Mucosa of descending colon (tissue), 3 donors: ENCODE measurements at regions not wholly inside any gene's neighbourhood (a gene's known extent, or its start where the extent isn't known, plus 50 kb on each side); places are given as distances from the start of the nearest gene placed in this dataset.

Experiments used
- ATAC-seq: fragments of 200-7000 bp; cut with Tn5 transposase; one replicate; pipeline ENCODE4 v1.9.1; 2020; ENCODE audit warnings: mild to moderate bottlenecking, moderate library complexity
- DNase-seq, 3 donors: peaks; one replicate each; pipeline ENCODE4 v3.0.0-alpha.2; 2020
- H3K36me3 ChIP-seq: fragments of 200-600 bp; one replicate; pipeline ENCODE4 v1.8.0; 2021; ENCODE audit warnings: low read depth, mild to moderate bottlenecking
- H3K4me1 ChIP-seq: fragments of 200-600 bp; one replicate; pipeline ENCODE4 v1.8.0; 2021; ENCODE audit warnings: low read depth, mild to moderate bottlenecking
- H3K4me3 ChIP-seq: fragments of 200-600 bp; one replicate; pipeline ENCODE4 v1.8.0; 2021; ENCODE audit warnings: mild to moderate bottlenecking
- H3K9me3 ChIP-seq: fragments of 200-600 bp; one replicate; pipeline ENCODE4 v1.8.0; 2021; ENCODE audit warnings: mild to moderate bottlenecking
- CTCF ChIP-seq: fragments of 200-600 bp; IDR thresholded peaks from one replicate; pipeline ENCODE4 v1.8.0; 2022; ENCODE audit warnings: antibody characterized with exemption, mild to moderate bottlenecking
- intact Hi-C, 2 donors: fragments of 100-400 bp; cut with DNase I in 1 of 2; cut with micrococcal nuclease in 1 of 2; formaldehyde crosslinking; loops; one replicate each; pipeline versions ENCODE4 v1.11.0 to v1.11.1; 2022; cut with DNase I, micrococcal nuclease
- donor health status: DM: no; HTN: no; CAD: no; lungs with moderate emphysema.
- donor health status: DM: no; HTN: no; CAD: no.
- donor health status: DM: no; HTN: yes; CAD: no.

- H3K4me3 ChIP-seq = no peak overlapping the region
- ATAC-seq (no peak), DNase-seq (no peak)
- no peaks in the 10 kb centered on the region for H3K9me3 ChIP-seq
- no peaks in the 10 kb centered on the region for H3K36me3 ChIP-seq
- intact Hi-C loops = no loop called here
- no peak for TF ChIP-seq CTCF
- no peaks in the 10 kb centered on the region for H3K4me1 ChIP-seq
These were observed 939.1 kb upstream of the ACO1 start for GRCh38 chr9:31445357-31445756.

DNA sequence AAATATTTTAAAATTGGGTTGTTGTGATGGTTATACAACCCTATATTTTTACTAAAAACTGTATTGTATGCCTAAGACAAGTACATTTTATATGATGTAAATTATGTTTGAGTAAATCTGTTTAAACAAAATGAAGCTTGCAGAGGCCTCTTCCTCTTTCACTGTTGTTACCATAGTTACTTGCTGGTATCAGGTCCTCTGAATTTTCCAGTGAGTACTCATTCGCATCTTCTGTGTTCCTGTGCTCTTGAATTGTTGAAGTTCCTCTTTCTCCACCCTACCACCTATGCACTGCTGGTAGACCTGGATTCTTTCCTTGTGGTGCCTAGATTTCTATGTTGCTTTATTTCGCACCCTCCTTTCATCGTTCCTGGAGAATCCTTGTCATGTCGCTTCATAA lies 938.5 kb upstream of the ACO1 start:
- intact Hi-C loops = no loop called here

DNA sequence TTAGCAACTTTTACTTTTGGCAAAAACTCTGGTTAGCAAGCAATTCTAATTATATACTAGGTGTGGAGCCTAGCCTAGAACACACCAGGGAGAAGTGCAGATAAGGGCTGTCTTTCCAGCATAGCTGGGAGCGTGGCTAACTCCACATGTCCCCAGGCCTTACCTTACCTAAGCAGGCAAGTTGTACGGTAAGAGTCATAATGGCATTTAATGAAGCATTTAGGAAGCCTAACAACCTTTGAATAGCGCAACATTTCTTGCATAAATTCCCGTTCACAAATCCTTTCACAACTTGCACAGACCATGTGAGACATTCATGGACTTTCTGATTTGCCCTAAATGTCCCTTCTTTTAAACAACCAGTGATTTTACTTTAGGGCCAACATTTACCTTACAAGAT lies 917.4 kb upstream of the ACO1 start:
- no peak for DNase-seq
- no peak for ATAC-seq
- intact Hi-C loops = no loop called here
- Histone ChIP-seq H3K9me3 (no peaks in the 10 kb centered on the region), H3K36me3 (no peaks in the 10 kb centered on the region), H3K4me1 (no peaks in the 10 kb centered on the region), H3K4me3 (no peak overlapping the region)
- TF ChIP-seq CTCF = no peak

More for the DNA sequence above, 938.5 kb upstream of the ACO1 start:
- Histone ChIP-seq H3K4me1 (no peaks in the 10 kb centered on the region), H3K9me3 (no peaks in the 10 kb centered on the region), H3K4me3 (no peak overlapping the region), H3K36me3 (no peaks in the 10 kb centered on the region)
- ATAC-seq = no peak
- no peak for DNase-seq
- no peak for TF ChIP-seq CTCF

- no peaks in the 10 kb centered on the region for H3K9me3 ChIP-seq
- no peak for ATAC-seq
- no peaks in the 10 kb centered on the region for H3K4me1 ChIP-seq
- H3K4me3 ChIP-seq = no peak overlapping the region
- no peak for TF ChIP-seq CTCF
- intact Hi-C loops = no loop called here
- H3K36me3 ChIP-seq = no peaks in the 10 kb centered on the region
- no peak for DNase-seq
These were observed 914.4 kb upstream of the ACO1 start for GRCh38 chr9:31470051-31470450.

GRCh38 chr9:31471010-31471409 lies 913.4 kb upstream of the ACO1 start:
- TF ChIP-seq CTCF = no peak
- Histone ChIP-seq H3K9me3 (no peaks in the 10 kb centered on the region), H3K4me1 (no peaks in the 10 kb centered on the region), H3K4me3 (no peak overlapping the region), H3K36me3 (no peaks in the 10 kb centered on the region)
- no peak for DNase-seq
- intact Hi-C loops = no loop called here
- ATAC-seq = no peak

GRCh38 chr9:31486630-31487029 lies 897.8 kb upstream of the ACO1 start:
- DNase-seq = no peak
- no peak overlapping the region for H3K4me3 ChIP-seq
- TF ChIP-seq CTCF = no peak
- intact Hi-C loops = no loop called here
- no peaks in the 10 kb centered on the region for H3K9me3 ChIP-seq
- H3K4me1 ChIP-seq = no peaks in the 10 kb centered on the region
- ATAC-seq = no peak
- H3K36me3 ChIP-seq = no peaks in the 10 kb centered on the region
